Mesendoderm (in vitro differentiated cells): ENCODE measurements at regions not wholly inside any gene's neighbourhood (a gene's known extent, or its start where the extent isn't known, plus 50 kb on each side); places are given as distances from the start of the nearest gene placed in this dataset.
"Not testable (repeated sequence)": the region's sequence is repeated elsewhere in the genome, so short reads cannot be mapped to it uniquely, and the experiment has no call there.

ENCODE experiments used
- DNase-seq: peaks from one replicate; pipeline ENCODE4 v3.0.0; 2013
- H2AK5ac ChIP-seq: 2 replicates; pipeline ENCODE4 v1.6.1; 2013; ENCODE audit warnings: low read length, inconsistent platforms
- H2BK120ac ChIP-seq: 2 replicates; pipeline ENCODE4 v1.6.1; 2013; ENCODE audit warnings: low read depth, mild to moderate bottlenecking, low read length, moderate library complexity, mixed read lengths
- H2BK15ac ChIP-seq: replicated peaks from 2 replicates; pipeline ENCODE4 v1.6.1; 2013; ENCODE audit warnings: low read depth, mild to moderate bottlenecking, moderate library complexity
- H2BK5ac ChIP-seq: 2 replicates; pipeline ENCODE4 v1.6.1; 2013; ENCODE audit warnings: low read length, inconsistent platforms
- H3K18ac ChIP-seq: 2 replicates; pipeline ENCODE4 v1.6.1; 2013; ENCODE audit warnings: mild to moderate bottlenecking, low read length, mixed read lengths
- H3K23ac ChIP-seq: one replicate; pipeline ENCODE4 v1.6.1; 2013; ENCODE audit warnings: low read length
- H3K27ac ChIP-seq: 2 replicates; pipeline ENCODE4 v1.5.1; 2013; ENCODE audit warnings: low read depth, mild to moderate bottlenecking, inconsistent platforms, low read length, moderate library complexity
- H3K27me3 ChIP-seq: 2 replicates; pipeline ENCODE4 v1.6.1; 2013; ENCODE audit warnings: low read length, control low read depth, mild to moderate bottlenecking, inconsistent platforms; ENCODE audit not compliant: insufficient read depth, poor library complexity
- H3K36me3 ChIP-seq: 2 replicates; pipeline ENCODE4 v1.6.1; 2013; ENCODE audit warnings: low read length, inconsistent platforms; ENCODE audit not compliant: control insufficient read depth, insufficient read depth
- H3K4ac ChIP-seq: one replicate; pipeline ENCODE4 v1.6.1; 2013; ENCODE audit warnings: low read depth, mild to moderate bottlenecking, low read length, moderate library complexity
- H3K4me1 ChIP-seq: 2 replicates; pipeline ENCODE4 v1.6.1; 2013; ENCODE audit warnings: low read depth, low read length, inconsistent platforms; ENCODE audit not compliant: control insufficient read depth
- H3K4me2 ChIP-seq: 2 replicates; pipeline ENCODE4 v1.6.1; 2013; ENCODE audit warnings: low read length
- H3K4me3 ChIP-seq: 2 replicates; pipeline ENCODE4 v1.5.1; 2013; ENCODE audit warnings: mild to moderate bottlenecking, low read length
- H3K56ac ChIP-seq: one replicate; pipeline ENCODE4 v1.6.1; 2013; ENCODE audit warnings: low read length
- H3K79me1 ChIP-seq: 2 replicates; pipeline ENCODE4 v1.6.1; 2013; ENCODE audit warnings: low read length, inconsistent platforms
- H3K79me2 ChIP-seq: 2 replicates; pipeline ENCODE4 v1.6.1; 2013; ENCODE audit warnings: mild to moderate bottlenecking, low read length; ENCODE audit not compliant: control insufficient read depth, insufficient read depth
- H3K9ac ChIP-seq: 2 replicates; pipeline ENCODE4 v1.6.1; 2013; ENCODE audit warnings: low read length, inconsistent platforms
- H4K5ac ChIP-seq: one replicate; pipeline ENCODE4 v1.6.1; 2013; ENCODE audit warnings: low read length
- H4K8ac ChIP-seq: one replicate; pipeline ENCODE4 v1.6.1; 2013; ENCODE audit warnings: low read depth, mild to moderate bottlenecking, control low read depth, low read length, moderate library complexity
- WGBS: extraction: QIAGEN DNeasy Blood & Tissue Kit; methylation state at CpG from one replicate; pipeline ENCODE4 v1.1.7; 2013; ENCODE audit warnings: low lambda C conversion rate, missing lambda C conversion rate; ENCODE audit not compliant: insufficient coverage; ENCODE audit errors: extremely low coverage; 5-methylcytosine and 5-hydroxymethylcytosine counted together

DNA sequence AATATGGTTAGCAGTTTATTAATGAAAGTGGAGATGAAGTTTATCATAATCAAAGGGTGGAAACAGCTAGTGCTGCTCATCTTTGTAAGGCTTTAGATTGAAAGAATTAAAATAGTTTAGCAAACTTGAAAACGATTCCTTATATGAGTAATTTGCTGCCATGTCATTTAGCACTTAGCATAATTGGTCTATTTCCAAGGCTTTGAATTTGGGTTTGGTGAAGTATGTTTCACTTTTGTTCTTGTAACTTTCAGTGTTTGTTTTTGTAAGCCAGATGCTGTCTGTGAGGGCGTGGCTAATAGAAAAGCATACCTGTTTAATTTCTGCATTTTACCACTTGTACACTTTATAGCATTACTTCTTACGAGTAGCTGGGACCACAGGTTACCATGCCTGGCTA, 109.5 kb downstream of the LAT start:
- not testable (repeated sequence) for H2AK5ac ChIP-seq
- WGBS, result no CpG with 5 or more reads among the region's 3 CpGs

GRCh38 chr16:29089679-29090078, 104.8 kb downstream of the LAT start:
- H2BK15ac ChIP-seq, H3K4me1 ChIP-seq, DNase-seq, H3K56ac ChIP-seq, H2BK120ac ChIP-seq, H3K18ac ChIP-seq, H3K27me3 ChIP-seq, H3K36me3 ChIP-seq, H3K23ac ChIP-seq, H3K4me2 ChIP-seq, H3K79me2 ChIP-seq, H3K27ac ChIP-seq, H2BK5ac ChIP-seq, H4K8ac ChIP-seq, H3K4me3 ChIP-seq, H4K5ac ChIP-seq, H3K4ac ChIP-seq, H3K79me1 ChIP-seq, H2AK5ac ChIP-seq, H3K9ac ChIP-seq: not testable (repeated sequence)

More for the DNA sequence above, 109.5 kb downstream of the LAT start:
- H3K27me3 ChIP-seq, H3K36me3 ChIP-seq, H4K5ac ChIP-seq, H2BK5ac ChIP-seq, H3K79me2 ChIP-seq, H4K8ac ChIP-seq, H3K4me1 ChIP-seq, H3K56ac ChIP-seq, H3K18ac ChIP-seq, H2BK15ac ChIP-seq, DNase-seq, H3K27ac ChIP-seq, H2BK120ac ChIP-seq, H3K23ac ChIP-seq, H3K4ac ChIP-seq, H3K4me2 ChIP-seq, H3K4me3 ChIP-seq, H3K79me1 ChIP-seq, H3K9ac ChIP-seq: not testable (repeated sequence)

DNA sequence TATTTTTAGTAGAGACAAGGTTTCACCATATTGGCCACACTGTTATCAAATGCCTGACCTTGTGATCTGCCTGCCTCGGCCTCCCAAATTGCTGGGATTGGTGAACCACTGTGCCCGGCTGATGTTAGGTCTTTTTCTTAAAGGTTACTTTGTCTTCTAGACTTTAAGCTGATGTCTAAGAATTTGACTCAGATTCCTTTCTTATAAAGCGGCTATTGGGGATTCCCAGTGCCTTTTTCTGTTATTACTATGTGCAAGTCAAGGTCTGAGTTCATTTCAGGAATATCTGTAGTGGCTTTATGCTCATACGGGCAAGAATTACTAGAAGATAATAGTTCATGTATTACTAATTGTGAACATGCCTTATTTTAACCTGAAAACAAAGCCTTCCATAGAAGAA, 102.8 kb downstream of the LAT start:
- H3K79me2 ChIP-seq, H3K27me3 ChIP-seq, H3K4me3 ChIP-seq: not testable (repeated sequence)

DNA sequence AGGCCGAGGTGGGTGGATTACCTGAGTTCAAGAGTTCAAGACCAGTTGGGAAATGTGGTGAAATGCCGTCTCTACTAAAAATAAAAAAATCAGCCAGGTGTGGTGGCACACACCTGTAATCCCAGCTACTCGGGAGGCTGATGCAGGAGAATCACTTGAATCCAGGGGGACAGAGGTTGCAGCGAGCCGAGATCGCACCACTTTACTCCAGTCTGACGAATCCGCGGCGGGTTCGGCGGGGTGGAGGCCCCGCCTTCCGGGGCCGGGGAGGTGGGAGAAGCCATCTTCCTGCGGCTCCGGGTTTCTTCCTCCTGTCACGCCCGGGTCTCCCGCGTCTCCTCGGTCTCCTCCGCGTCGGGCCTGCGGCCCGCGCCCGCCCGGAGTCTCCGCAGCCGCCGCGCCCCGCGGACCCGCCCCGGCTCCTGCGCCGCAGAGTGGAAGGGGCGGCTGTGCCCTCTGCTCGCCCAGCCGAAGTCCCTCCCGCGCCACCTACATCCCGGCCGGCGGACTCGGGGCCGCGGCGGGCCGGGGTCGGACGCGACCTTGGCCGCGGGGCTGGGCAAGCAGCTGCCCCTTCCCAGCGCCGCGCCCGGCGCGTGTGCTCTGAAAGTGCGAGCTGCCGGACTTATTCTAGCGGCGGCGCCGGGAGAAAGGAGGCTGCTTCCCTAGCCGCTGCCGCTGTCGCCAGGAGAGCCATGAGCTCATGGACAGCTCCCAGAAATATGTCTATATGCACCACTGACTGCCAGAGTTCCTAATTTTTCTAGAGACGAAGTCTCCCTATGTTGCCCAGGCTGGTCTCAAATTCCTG, 97.2 kb downstream of the LAT start:
- not testable (repeated sequence) for H3K27me3 ChIP-seq, H4K5ac ChIP-seq, H3K4me3 ChIP-seq, H3K36me3 ChIP-seq, H3K56ac ChIP-seq, H3K79me2 ChIP-seq, H3K4me2 ChIP-seq, H2AK5ac ChIP-seq, H3K4me1 ChIP-seq, H3K27ac ChIP-seq, H3K4ac ChIP-seq, H4K8ac ChIP-seq, H3K9ac ChIP-seq, H2BK120ac ChIP-seq, H2BK15ac ChIP-seq, H3K79me1 ChIP-seq, H3K18ac ChIP-seq, H2BK5ac ChIP-seq, H3K23ac ChIP-seq
- no CpG with 5 or more reads among the region's 74 CpGs for WGBS
- DNase-seq, result peak; percentile 18

More for the DNA sequence above, 102.8 kb downstream of the LAT start:
- not testable (repeated sequence) for DNase-seq, H4K5ac ChIP-seq, H2BK15ac ChIP-seq, H2BK5ac ChIP-seq, H3K27ac ChIP-seq, H3K9ac ChIP-seq, H3K36me3 ChIP-seq, H3K23ac ChIP-seq, H4K8ac ChIP-seq, H2AK5ac ChIP-seq, H3K56ac ChIP-seq, H3K4me1 ChIP-seq, H3K79me1 ChIP-seq, H3K18ac ChIP-seq, H3K4me2 ChIP-seq, H3K4ac ChIP-seq, H2BK120ac ChIP-seq
- no CpG with 5 or more reads among the region's 4 CpGs for WGBS

DNA sequence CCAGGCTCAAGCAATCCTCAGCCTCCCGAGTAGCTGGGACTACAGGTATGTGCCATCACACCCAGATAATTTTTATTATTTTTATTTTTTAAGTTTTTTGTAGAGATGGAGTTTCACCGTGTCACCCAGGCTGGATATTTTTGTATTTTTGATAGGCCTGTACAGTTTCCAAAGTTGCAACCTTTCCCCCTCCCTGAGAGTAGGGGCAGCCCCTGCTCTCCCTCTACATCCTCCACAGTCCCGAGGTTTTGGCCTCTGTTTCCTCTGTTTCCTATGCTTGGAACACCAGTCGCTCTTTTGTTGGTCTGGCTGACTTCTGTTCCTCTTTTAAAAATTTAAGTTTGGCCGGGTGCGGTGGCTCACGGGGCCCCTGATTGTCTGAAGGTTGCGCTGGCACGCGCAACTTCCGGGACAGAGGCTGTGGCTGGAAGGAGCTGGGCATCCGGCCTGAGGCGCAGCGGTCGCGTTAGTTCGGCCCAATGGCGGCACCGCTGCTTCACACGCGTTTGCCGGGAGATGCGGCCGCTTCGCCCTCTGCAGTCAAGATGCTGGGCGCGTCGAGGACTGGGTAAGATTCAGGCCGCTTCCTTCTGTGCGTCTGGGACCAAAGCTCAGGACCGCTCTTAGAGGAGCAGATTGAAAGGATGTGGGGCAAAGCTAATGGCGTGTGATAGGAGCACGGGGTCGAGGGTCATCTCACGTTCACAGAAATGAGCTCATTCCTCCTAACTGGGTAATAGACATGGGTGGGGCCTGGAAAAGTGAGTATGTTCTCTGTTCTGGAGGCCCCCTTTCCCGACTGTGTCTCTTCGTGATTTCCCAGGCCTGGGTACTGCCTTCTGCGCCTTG, 89.9 kb downstream of the LAT start:
- not testable (repeated sequence) for H3K18ac ChIP-seq, H2BK120ac ChIP-seq, H2AK5ac ChIP-seq, H3K4me3 ChIP-seq, H3K27ac ChIP-seq, H3K4ac ChIP-seq, H2BK15ac ChIP-seq, H3K79me1 ChIP-seq, H3K27me3 ChIP-seq, H2BK5ac ChIP-seq, H4K8ac ChIP-seq, H3K23ac ChIP-seq, H3K36me3 ChIP-seq, H3K4me2 ChIP-seq, H4K5ac ChIP-seq, H3K4me1 ChIP-seq, H3K56ac ChIP-seq, H3K9ac ChIP-seq, H3K79me2 ChIP-seq
- peak; percentile 30 for DNase-seq
- no CpG with 5 or more reads among the region's 38 CpGs for WGBS
